Bronchial epithelial cell (primary cell): ENCODE measurements at regions not wholly inside any gene's neighbourhood (a gene's known extent, or its start where the extent isn't known, plus 50 kb on each side); places are given as distances from the start of the nearest gene placed in this dataset.

ENCODE experiments used
- DNase-seq: peaks from one replicate; pipeline ENCODE4 v3.0.0-alpha.2; 2010; ENCODE audit warnings: low read depth
- FAIRE-seq: peaks from 2 replicates; lab custom pipeline; 2011; peaks lifted over from hg19 to GRCh38; lab: Jason Lieb, UNC
- H3K27me3 ChIP-seq: 2 replicates; pipeline ENCODE4 v1.5.1; 2011; ENCODE audit warnings: low read length; ENCODE audit not compliant: control insufficient read depth, insufficient read depth
- H3K36me3 ChIP-seq: 2 replicates; pipeline ENCODE4 v1.5.1; 2011; ENCODE audit warnings: low read length; ENCODE audit not compliant: control insufficient read depth, insufficient read depth
- H3K4me3 ChIP-seq: 2 replicates; pipeline ENCODE4 v1.5.1; 2011; ENCODE audit warnings: mild to moderate bottlenecking, low read depth, low read length, control low read depth
- TF ChIP-seq, protein P1 (sequence below): IDR thresholded peaks from 2 replicates; pipeline ENCODE4 v1.5.1; 2011; ENCODE audit warnings: mild to moderate bottlenecking, moderate library complexity, low read length, control low read depth, inconsistent platforms; ENCODE audit not compliant: insufficient read depth, severe bottlenecking

DNA sequence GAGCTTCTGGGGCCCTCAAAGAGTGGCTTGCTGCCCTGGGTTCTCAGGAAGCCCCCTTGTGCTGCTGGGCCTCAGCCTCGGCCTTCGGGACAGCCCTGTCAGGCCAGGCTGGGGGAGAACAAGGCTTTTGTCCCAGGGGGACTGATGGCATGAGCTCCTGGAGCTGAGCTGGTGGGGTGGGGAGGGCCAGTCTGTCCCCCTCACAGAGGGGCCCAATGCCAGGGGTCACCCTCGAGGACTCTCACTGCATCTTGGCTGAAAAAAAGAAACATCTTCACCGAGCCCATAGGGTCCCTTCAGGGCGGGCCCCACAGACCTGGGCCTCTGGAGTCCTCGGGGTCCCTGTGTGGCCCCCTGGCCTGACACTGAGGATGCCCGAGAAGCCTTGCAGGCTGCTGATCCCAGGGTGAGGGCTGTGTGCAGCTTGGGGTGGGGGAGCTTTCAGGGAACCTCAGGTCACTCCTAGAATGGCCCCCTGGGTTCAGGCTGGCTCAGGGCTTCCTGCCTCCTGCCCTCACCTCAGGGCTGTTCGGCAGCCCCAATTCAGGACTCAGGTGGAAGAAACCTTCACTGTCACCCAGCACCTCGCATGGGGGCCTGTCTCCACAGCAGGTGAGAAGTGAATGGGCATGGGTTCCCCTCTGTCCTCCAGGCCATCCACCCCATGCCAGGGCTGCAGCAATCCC is 90.5 kb downstream of the TNFRSF13B start:
- TF ChIP-seq, protein P1, sequence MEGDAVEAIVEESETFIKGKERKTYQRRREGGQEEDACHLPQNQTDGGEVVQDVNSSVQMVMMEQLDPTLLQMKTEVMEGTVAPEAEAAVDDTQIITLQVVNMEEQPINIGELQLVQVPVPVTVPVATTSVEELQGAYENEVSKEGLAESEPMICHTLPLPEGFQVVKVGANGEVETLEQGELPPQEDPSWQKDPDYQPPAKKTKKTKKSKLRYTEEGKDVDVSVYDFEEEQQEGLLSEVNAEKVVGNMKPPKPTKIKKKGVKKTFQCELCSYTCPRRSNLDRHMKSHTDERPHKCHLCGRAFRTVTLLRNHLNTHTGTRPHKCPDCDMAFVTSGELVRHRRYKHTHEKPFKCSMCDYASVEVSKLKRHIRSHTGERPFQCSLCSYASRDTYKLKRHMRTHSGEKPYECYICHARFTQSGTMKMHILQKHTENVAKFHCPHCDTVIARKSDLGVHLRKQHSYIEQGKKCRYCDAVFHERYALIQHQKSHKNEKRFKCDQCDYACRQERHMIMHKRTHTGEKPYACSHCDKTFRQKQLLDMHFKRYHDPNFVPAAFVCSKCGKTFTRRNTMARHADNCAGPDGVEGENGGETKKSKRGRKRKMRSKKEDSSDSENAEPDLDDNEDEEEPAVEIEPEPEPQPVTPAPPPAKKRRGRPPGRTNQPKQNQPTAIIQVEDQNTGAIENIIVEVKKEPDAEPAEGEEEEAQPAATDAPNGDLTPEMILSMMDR: no peak
- H3K27me3 ChIP-seq: no peaks in the 10 kb centered on the region
- H3K4me3 ChIP-seq: no peak overlapping the region
- H3K36me3 ChIP-seq: no peaks in the 10 kb centered on the region
- no peak for DNase-seq
- no peak for FAIRE-seq

DNA sequence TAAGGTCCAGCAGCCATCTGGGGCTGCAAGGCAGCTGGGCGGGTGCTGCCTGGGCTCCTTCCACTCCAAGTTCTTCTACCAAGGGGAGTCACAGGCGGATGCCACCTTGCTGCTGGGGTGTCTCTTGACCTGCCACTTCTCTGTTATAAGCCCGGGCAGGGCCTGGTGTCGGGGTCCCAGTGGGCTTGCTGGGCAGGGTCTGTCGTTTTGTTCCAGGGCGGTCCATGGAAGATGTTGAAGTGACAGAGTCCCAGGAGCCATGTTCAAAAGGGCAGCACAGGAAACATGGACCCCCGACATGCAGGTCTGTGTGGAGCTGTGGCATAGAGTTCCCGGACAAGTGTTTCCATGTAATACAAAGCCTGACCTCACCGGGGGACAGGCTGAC is 91.1 kb downstream of the TNFRSF13B start:
- TF ChIP-seq, protein P1: no peak
- Histone ChIP-seq H3K4me3 (no peak overlapping the region), H3K27me3 (no peaks in the 10 kb centered on the region), H3K36me3 (no peaks in the 10 kb centered on the region)
- FAIRE-seq (no peak), DNase-seq (no peak)

DNA sequence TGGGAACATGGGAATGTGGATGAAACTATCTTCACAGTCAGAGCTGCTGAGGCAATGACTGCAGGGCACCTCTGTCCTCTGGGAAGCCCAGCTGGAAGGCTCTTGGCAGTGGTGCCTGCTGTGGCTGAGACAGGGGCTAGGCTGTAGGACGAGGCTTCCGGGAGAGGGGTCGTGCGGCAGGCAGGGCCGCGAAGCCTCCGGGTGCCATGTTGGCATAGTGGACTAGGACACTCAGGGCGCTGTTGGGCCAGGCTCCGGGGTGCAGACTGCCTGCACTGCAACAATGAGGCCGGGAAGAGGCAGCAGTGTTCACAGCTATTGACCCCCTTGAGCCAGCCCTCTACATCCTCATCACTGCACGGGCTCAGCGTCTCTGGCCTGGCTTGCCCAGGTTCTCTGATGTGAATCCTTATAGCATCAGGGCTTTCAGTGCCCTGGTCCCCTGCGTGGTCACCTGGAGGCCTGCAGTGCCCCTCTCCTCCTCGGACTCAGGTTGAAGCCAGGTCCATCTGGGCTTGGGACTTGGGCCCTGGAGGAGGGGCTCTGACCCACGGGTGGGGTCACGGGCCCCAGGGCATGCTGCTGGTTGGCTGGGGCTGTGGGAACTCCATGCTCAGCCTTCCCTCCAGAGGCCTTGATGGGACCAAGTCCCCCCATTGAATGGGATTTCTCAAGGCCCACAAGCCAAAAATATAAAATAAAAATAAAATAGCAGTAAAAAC is 91.6 kb downstream of the TNFRSF13B start:
- no peaks in the 10 kb centered on the region for H3K27me3 ChIP-seq
- FAIRE-seq (peak; percentile 68), DNase-seq (no peak)
- H3K36me3 ChIP-seq: no peaks in the 10 kb centered on the region
- TF ChIP-seq, protein P1: no peak
- H3K4me3 ChIP-seq: no peak overlapping the region

DNA sequence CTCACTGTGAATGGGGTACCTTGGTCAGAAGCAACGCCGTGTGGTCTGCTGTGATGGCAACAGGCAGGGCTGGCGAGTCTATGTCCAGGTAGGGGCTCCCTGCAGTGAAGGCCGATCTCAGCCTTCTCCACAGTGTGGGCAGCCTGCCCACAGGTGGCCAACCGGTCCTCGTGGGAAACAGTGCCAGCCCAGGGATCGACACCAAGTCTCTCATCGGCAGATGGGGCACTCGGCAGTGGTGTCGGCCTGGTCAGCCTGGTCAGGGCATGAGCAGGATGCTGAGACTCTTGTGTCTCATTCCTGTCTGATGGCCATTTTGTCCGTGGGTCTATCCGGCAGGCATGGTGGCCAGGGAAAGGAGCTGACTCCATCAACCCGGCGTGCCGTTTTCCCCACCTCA is 92.2 kb downstream of the TNFRSF13B start:
- FAIRE-seq (no peak), DNase-seq (no peak)
- H3K36me3 ChIP-seq: no peaks in the 10 kb centered on the region
- H3K4me3 ChIP-seq: no peak overlapping the region
- H3K27me3 ChIP-seq: no peaks in the 10 kb centered on the region
- TF ChIP-seq, protein P1: no peak

DNA sequence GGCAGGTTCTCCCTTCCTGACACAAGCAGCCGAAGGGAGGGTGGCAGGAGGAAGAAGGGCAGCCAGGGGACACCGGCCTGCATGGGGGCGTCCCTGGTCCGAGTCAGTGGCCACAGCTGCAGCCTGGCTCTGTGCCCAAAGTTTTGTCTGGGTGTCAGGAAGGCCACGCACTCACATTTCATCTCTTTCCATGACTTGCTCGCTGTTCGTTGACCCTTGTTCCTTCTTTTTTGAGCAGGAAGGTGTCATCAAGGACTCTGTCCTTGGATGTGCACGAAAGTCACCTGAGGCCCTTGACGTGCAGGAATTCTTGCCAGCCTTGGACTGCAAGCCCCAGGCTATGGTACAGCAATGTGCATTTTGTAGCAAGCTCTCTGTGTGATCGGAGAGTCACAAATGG is 93.3 kb downstream of the TNFRSF13B start:
- H3K36me3 ChIP-seq: no peaks in the 10 kb centered on the region
- H3K27me3 ChIP-seq: no peaks in the 10 kb centered on the region
- TF ChIP-seq, protein P1: no peak
- no peak overlapping the region for H3K4me3 ChIP-seq
- FAIRE-seq (no peak), DNase-seq (no peak)

DNA sequence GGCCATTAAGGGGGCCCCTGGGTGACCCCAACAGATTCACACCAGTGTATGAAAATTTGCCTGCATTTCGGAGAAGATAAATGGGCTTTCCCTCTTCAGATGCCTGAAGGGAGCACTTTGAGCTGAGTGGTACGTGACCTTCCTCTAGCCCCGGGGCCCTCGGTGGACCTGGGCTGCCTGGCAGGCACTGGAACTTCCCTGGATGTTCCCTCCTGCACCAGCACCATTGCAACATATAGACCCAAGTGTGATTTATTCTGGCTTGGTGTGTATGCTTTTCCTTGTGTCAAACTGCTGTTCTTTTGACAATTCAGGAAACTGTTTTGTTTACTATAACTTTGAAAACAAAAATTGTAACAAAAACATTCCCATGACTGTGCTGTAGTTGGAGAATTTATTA is 93.8 kb downstream of the TNFRSF13B start:
- Histone ChIP-seq H3K27me3 (no peaks in the 10 kb centered on the region), H3K4me3 (no peak overlapping the region), H3K36me3 (no peaks in the 10 kb centered on the region)
- TF ChIP-seq, protein P1: no peak
- FAIRE-seq (no peak), DNase-seq (no peak)
